WTC11 (cell line): ENCODE measurements at regions not wholly inside any gene's neighbourhood (a gene's known extent, or its start where the extent isn't known, plus 50 kb on each side); places are given as distances from the start of the nearest gene placed in this dataset.

Experiments
- ATAC-seq: fragments of 200-7000 bp; cut with Tn5 transposase; 2 replicates; pipeline ENCODE4 v1.10.0; 2021; ENCODE audit warnings: mild to moderate bottlenecking, moderate library complexity
- CTCF ChIA-PET: fragments of 300-600 bp; sonication (Branson Sonifier 250); formaldehyde crosslinking; loops from one replicate; lab custom pipeline; 2021; ENCODE audit warnings: antibody characterized with exemption; lab: Charles Lee
- POLR2A ChIA-PET: fragments of 350-600 bp; sonication (Branson Sonifier 250); formaldehyde crosslinking; loops from one replicate; lab custom pipeline; 2021; ENCODE audit warnings: antibody characterized with exemption; lab: Charles Lee
- DNase-seq: peaks from one replicate; pipeline ENCODE4 v3.0.0; 2021; ENCODE audit warnings: low spot score
- H3K27ac Mint-ChIP-seq: 2 replicates; pipeline ENCODE4 v1.8.0; 2021; ENCODE audit warnings: mixed read lengths
- H3K27me3 Mint-ChIP-seq: 2 replicates; pipeline ENCODE4 v1.8.0; 2021; ENCODE audit warnings: low read depth, mild to moderate bottlenecking, moderate library complexity, mixed read lengths
- H3K36me3 Mint-ChIP-seq: 2 replicates; pipeline ENCODE4 v1.8.0; 2021; ENCODE audit warnings: mixed read lengths
- H3K4me1 Mint-ChIP-seq: 2 replicates; pipeline ENCODE4 v1.8.0; 2022; ENCODE audit warnings: mixed read lengths
- H3K4me3 Mint-ChIP-seq: 2 replicates; pipeline ENCODE4 v1.8.0; 2021; ENCODE audit warnings: mild to moderate bottlenecking, moderate library complexity, mixed read lengths
- H3K9me3 Mint-ChIP-seq: 2 replicates; pipeline ENCODE4 v1.8.0; 2021; ENCODE audit warnings: mixed read lengths
- ARID4B ChIP-seq: sonication (generic); formaldehyde crosslinking; IDR thresholded peaks from 2 replicates; pipeline ENCODE4 v1.8.0; 2023; ENCODE audit warnings: missing genetic modification reagents, mild to moderate bottlenecking, borderline replicate concordance
- CDX4 ChIP-seq: fragments of 250-450 bp; sonication (Bioruptor Pico); IDR thresholded peaks from 2 replicates; pipeline ENCODE4 v1.9.0; 2021; ENCODE audit warnings: moderate library complexity, mild to moderate bottlenecking, inconsistent platforms, borderline replicate concordance
- CREM ChIP-seq: sonication (generic); formaldehyde crosslinking; IDR thresholded peaks from 2 replicates; pipeline ENCODE4 v1.8.1; 2022; ENCODE audit warnings: mild to moderate bottlenecking, missing genetic modification reagents, moderate library complexity
- ELF4 ChIP-seq: sonication (generic); formaldehyde crosslinking; IDR thresholded peaks from 2 replicates; pipeline ENCODE4 v1.8.1; 2022; ENCODE audit warnings: low read depth, mild to moderate bottlenecking, moderate library complexity, missing genetic modification reagents
- FOXP1 ChIP-seq: sonication (generic); formaldehyde crosslinking; IDR thresholded peaks from 2 replicates; pipeline ENCODE4 v1.8.0; 2022; ENCODE audit warnings: missing genetic modification reagents, mild to moderate bottlenecking, moderate library complexity, borderline replicate concordance
- GTF2I ChIP-seq: fragments of 250-450 bp; sonication (Bioruptor Pico); conservative IDR thresholded peaks from 2 replicates; pipeline ENCODE4 v1.4.0; 2021; ENCODE audit warnings: mild to moderate bottlenecking
- JAZF1 ChIP-seq: fragments of 250-450 bp; sonication (Bioruptor Pico); IDR thresholded peaks from 2 replicates; pipeline ENCODE4 v1.9.0; 2021; ENCODE audit warnings: moderate library complexity, mild to moderate bottlenecking, inconsistent platforms
- NFATC4 ChIP-seq: fragments of 250-450 bp; sonication (Bioruptor Pico); IDR thresholded peaks from 2 replicates; pipeline ENCODE4 v1.9.0; 2021; ENCODE audit warnings: mild to moderate bottlenecking
- NFYB ChIP-seq: sonication (generic); formaldehyde crosslinking; conservative IDR thresholded peaks from 2 replicates; pipeline ENCODE4 v1.8.0; 2022; ENCODE audit warnings: low read depth, missing genetic modification reagents
- OVOL2 ChIP-seq: fragments of 250-450 bp; sonication (Bioruptor Pico); IDR thresholded peaks from 2 replicates; pipeline ENCODE4 v1.9.0; 2021; ENCODE audit warnings: mild to moderate bottlenecking, borderline replicate concordance
- TP53 ChIP-seq: sonication (generic); formaldehyde crosslinking; IDR thresholded peaks from 2 replicates; pipeline ENCODE4 v1.8.1; 2023; ENCODE audit warnings: mild to moderate bottlenecking, missing genetic modification reagents
- ZMAT4 ChIP-seq: fragments of 250-450 bp; sonication (Bioruptor Pico); IDR thresholded peaks from 2 replicates; pipeline ENCODE4 v1.9.0; 2021; ENCODE audit warnings: mild to moderate bottlenecking
- ZNF232 ChIP-seq: sonication (generic); formaldehyde crosslinking; IDR thresholded peaks from 2 replicates; pipeline ENCODE4 v1.8.0; 2022; ENCODE audit warnings: mild to moderate bottlenecking, missing genetic modification reagents
- ZNF423 ChIP-seq: fragments of 250-450 bp; sonication (Bioruptor Pico); IDR thresholded peaks from 2 replicates; pipeline ENCODE4 v2.1.2; 2022; ENCODE audit warnings: mild to moderate bottlenecking, moderate library complexity
- ZNF425 ChIP-seq: fragments of 250-450 bp; sonication (Bioruptor Pico); conservative IDR thresholded peaks from 2 replicates; pipeline ENCODE4 v1.9.0; 2021; ENCODE audit warnings: mild to moderate bottlenecking
- ZNF512 ChIP-seq: sonication (generic); formaldehyde crosslinking; IDR thresholded peaks from 2 replicates; pipeline ENCODE4 v1.8.1; 2022; ENCODE audit warnings: missing genetic modification reagents, borderline replicate concordance
- TF ChIP-seq, protein P1 (sequence below): sonication (generic); formaldehyde crosslinking; IDR thresholded peaks from 2 replicates; pipeline ENCODE4 v1.8.1; 2022; ENCODE audit warnings: low read depth, mild to moderate bottlenecking, moderate library complexity, missing genetic modification reagents, borderline replicate concordance
- TF ChIP-seq, protein P2 (sequence below): sonication (generic); formaldehyde crosslinking; conservative IDR thresholded peaks from 2 replicates; pipeline ENCODE4 v1.8.1; 2023; ENCODE audit warnings: mild to moderate bottlenecking, low read depth, missing genetic modification reagents, moderate library complexity
- TF ChIP-seq, protein P3 (sequence below): sonication (generic); formaldehyde crosslinking; conservative IDR thresholded peaks from 2 replicates; pipeline ENCODE4 v1.8.1; 2022; ENCODE audit warnings: mild to moderate bottlenecking, missing genetic modification reagents
- TF ChIP-seq, protein P4 (sequence below): sonication (generic); formaldehyde crosslinking; IDR thresholded peaks from 2 replicates; pipeline ENCODE4 v1.8.1; 2023; ENCODE audit warnings: mild to moderate bottlenecking, missing genetic modification reagents, borderline replicate concordance

DNA sequence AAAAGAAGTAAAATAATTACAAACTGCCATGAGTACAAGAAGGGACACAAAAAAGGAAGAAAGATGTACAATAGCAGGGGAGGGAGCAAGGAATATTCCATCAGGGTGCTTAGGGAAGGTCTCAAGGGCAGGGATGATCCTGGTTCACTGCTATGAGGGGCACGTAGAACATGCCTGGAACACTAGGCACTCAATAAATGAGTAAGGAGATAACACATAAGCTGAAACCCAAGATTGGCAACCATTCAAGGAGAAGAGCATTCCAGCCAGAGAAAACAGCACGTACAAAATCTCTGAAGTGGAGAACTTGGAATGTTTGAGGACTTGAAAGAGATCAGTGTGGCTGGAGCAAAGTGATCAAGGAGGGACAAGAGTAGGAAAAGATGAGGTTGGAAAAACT is 103.2 kb downstream of the FAM161A start:
- no peaks in the 10 kb centered on the region for H3K4me1 Mint-ChIP-seq
- H3K9me3 Mint-ChIP-seq = peaks cover 14% of the 10 kb centered on the region
- DNase-seq (no peak), ATAC-seq (no peak)
- ChIA-PET CTCF (no interaction called here), POLR2A (no interaction called here)
- no peak for TF ChIP-seq ZNF232 (CRISPR knock-in tag)
- TF ChIP-seq, protein P1, sequence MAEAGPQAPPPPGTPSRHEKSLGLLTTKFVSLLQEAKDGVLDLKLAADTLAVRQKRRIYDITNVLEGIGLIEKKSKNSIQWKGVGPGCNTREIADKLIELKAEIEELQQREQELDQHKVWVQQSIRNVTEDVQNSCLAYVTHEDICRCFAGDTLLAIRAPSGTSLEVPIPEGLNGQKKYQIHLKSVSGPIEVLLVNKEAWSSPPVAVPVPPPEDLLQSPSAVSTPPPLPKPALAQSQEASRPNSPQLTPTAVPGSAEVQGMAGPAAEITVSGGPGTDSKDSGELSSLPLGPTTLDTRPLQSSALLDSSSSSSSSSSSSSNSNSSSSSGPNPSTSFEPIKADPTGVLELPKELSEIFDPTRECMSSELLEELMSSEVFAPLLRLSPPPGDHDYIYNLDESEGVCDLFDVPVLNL (CRISPR knock-in tag) = no peak
- TF ChIP-seq NFYB (CRISPR knock-in tag) = no peak
- TF ChIP-seq OVOL2 (CRISPR knock-in tag) = no peak
- no peak for TF ChIP-seq ZNF512
- TF ChIP-seq ELF4 (CRISPR knock-in tag) = no peak
- TF ChIP-seq ARID4B (CRISPR knock-in tag) = no peak
- no peak for TF ChIP-seq FOXP1
- TF ChIP-seq TP53 (CRISPR knock-in tag) = no peak
- TF ChIP-seq JAZF1 (CRISPR knock-in tag) = no peak
- TF ChIP-seq, protein P2, sequence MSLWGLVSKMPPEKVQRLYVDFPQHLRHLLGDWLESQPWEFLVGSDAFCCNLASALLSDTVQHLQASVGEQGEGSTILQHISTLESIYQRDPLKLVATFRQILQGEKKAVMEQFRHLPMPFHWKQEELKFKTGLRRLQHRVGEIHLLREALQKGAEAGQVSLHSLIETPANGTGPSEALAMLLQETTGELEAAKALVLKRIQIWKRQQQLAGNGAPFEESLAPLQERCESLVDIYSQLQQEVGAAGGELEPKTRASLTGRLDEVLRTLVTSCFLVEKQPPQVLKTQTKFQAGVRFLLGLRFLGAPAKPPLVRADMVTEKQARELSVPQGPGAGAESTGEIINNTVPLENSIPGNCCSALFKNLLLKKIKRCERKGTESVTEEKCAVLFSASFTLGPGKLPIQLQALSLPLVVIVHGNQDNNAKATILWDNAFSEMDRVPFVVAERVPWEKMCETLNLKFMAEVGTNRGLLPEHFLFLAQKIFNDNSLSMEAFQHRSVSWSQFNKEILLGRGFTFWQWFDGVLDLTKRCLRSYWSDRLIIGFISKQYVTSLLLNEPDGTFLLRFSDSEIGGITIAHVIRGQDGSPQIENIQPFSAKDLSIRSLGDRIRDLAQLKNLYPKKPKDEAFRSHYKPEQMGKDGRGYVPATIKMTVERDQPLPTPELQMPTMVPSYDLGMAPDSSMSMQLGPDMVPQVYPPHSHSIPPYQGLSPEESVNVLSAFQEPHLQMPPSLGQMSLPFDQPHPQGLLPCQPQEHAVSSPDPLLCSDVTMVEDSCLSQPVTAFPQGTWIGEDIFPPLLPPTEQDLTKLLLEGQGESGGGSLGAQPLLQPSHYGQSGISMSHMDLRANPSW (CRISPR knock-in tag) = no peak
- TF ChIP-seq, protein P3, sequence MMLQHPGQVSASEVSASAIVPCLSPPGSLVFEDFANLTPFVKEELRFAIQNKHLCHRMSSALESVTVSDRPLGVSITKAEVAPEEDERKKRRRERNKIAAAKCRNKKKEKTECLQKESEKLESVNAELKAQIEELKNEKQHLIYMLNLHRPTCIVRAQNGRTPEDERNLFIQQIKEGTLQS (CRISPR knock-in tag) = no peak
- no peak for TF ChIP-seq CDX4 (CRISPR knock-in tag)
- TF ChIP-seq CREM (CRISPR knock-in tag) = no peak
- no peak for TF ChIP-seq ZMAT4
- TF ChIP-seq, protein P4, sequence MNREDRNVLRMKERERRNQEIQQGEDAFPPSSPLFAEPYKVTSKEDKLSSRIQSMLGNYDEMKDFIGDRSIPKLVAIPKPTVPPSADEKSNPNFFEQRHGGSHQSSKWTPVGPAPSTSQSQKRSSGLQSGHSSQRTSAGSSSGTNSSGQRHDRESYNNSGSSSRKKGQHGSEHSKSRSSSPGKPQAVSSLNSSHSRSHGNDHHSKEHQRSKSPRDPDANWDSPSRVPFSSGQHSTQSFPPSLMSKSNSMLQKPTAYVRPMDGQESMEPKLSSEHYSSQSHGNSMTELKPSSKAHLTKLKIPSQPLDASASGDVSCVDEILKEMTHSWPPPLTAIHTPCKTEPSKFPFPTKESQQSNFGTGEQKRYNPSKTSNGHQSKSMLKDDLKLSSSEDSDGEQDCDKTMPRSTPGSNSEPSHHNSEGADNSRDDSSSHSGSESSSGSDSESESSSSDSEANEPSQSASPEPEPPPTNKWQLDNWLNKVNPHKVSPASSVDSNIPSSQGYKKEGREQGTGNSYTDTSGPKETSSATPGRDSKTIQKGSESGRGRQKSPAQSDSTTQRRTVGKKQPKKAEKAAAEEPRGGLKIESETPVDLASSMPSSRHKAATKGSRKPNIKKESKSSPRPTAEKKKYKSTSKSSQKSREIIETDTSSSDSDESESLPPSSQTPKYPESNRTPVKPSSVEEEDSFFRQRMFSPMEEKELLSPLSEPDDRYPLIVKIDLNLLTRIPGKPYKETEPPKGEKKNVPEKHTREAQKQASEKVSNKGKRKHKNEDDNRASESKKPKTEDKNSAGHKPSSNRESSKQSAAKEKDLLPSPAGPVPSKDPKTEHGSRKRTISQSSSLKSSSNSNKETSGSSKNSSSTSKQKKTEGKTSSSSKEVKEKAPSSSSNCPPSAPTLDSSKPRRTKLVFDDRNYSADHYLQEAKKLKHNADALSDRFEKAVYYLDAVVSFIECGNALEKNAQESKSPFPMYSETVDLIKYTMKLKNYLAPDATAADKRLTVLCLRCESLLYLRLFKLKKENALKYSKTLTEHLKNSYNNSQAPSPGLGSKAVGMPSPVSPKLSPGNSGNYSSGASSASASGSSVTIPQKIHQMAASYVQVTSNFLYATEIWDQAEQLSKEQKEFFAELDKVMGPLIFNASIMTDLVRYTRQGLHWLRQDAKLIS (CRISPR knock-in tag) = no peak
- TF ChIP-seq GTF2I (CRISPR knock-in tag) = no peak
- no peak for TF ChIP-seq ZNF423 (CRISPR knock-in tag)
- no peak for TF ChIP-seq ZNF425 (CRISPR knock-in tag)
- TF ChIP-seq NFATC4 (CRISPR knock-in tag) = no peak
- no peak overlapping the region for H3K4me3 Mint-ChIP-seq
- H3K27ac Mint-ChIP-seq = no peak overlapping the region
- H3K27me3 Mint-ChIP-seq = no peaks in the 10 kb centered on the region; the same call in 1 of the 2 replicates
- no peaks in the 10 kb centered on the region for H3K36me3 Mint-ChIP-seq
